NT2/D1 (cell line): ENCODE measurements at regions not wholly inside any gene's neighbourhood (a gene's known extent, or its start where the extent isn't known, plus 50 kb on each side); places are given as distances from the start of the nearest gene placed in this dataset.

Experiments
- DNase-seq: peaks from one replicate; pipeline ENCODE4 v3.0.0-alpha.2; 2011; ENCODE audit warnings: low read depth, low spot score
- H3K27me3 ChIP-seq: 2 replicates; pipeline ENCODE4 v1.6.0; 2011; ENCODE audit warnings: mild to moderate bottlenecking; ENCODE audit not compliant: insufficient read length, insufficient read depth
- H3K36me3 ChIP-seq: 2 replicates; pipeline ENCODE4 v1.6.1; 2011; ENCODE audit warnings: mild to moderate bottlenecking, low read length, mixed read lengths; ENCODE audit not compliant: insufficient read depth, insufficient read length
- H3K4me1 ChIP-seq: 2 replicates; pipeline ENCODE4 v1.5.1; 2011; ENCODE audit not compliant: insufficient read depth, insufficient read length
- H3K4me3 ChIP-seq: 2 replicates; pipeline ENCODE4 v1.5.1; 2011; ENCODE audit warnings: low read depth; ENCODE audit not compliant: insufficient read length
- H3K9ac ChIP-seq: 2 replicates; pipeline ENCODE4 v1.6.0; 2011; ENCODE audit warnings: low read depth; ENCODE audit not compliant: insufficient read length
- H3K9me3 ChIP-seq: 2 replicates; pipeline ENCODE4 v1.5.1; 2011; ENCODE audit warnings: mild to moderate bottlenecking, low read length; ENCODE audit not compliant: insufficient read depth
- SUZ12 ChIP-seq: IDR thresholded peaks from 2 replicates; pipeline ENCODE4 v1.6.1; 2011; ENCODE audit not compliant: insufficient read length, insufficient read depth; ENCODE audit errors: extremely low read depth
- YY1 ChIP-seq: IDR thresholded peaks from 2 replicates; pipeline ENCODE4 v1.6.1; 2011; ENCODE audit not compliant: insufficient read length, insufficient read depth
- ZNF274 ChIP-seq: IDR thresholded peaks from 2 replicates; pipeline ENCODE4 v1.6.1; 2011; ENCODE audit warnings: mild to moderate bottlenecking, low read depth, low read length

- TF ChIP-seq ZNF274 (no peak), SUZ12 (no peak), YY1 (no peak)
- Histone ChIP-seq H3K27me3 (no peaks in the 10 kb centered on the region), H3K9ac (no peak overlapping the region), H3K9me3 (no peaks in the 10 kb centered on the region), H3K36me3 (no peaks in the 10 kb centered on the region), H3K4me1 (peaks cover 2% of the 10 kb centered on the region), H3K4me3 (no peak overlapping the region)
- no peak for DNase-seq
These were observed 971.8 kb upstream of the ACVR2A start for GRCh38 chr2:146873056-146873455.

- DNase-seq, result no peak
- TF ChIP-seq YY1 (no peak), ZNF274 (no peak), SUZ12 (no peak)
- Histone ChIP-seq H3K9me3 (no peaks in the 10 kb centered on the region), H3K4me1 (peaks cover 2% of the 10 kb centered on the region), H3K27me3 (no peaks in the 10 kb centered on the region), H3K4me3 (no peak overlapping the region), H3K9ac (no peak overlapping the region), H3K36me3 (no peaks in the 10 kb centered on the region)
These were observed 974.1 kb upstream of the ACVR2A start for GRCh38 chr2:146870691-146871090.

- Histone ChIP-seq H3K9ac (no peak overlapping the region), H3K4me3 (no peak overlapping the region), H3K27me3 (no peaks in the 10 kb centered on the region), H3K36me3 (no peaks in the 10 kb centered on the region), H3K9me3 (no peaks in the 10 kb centered on the region), H3K4me1 (peaks cover under 1% of the 10 kb centered on the region)
- no peak for DNase-seq
- TF ChIP-seq ZNF274 (no peak), YY1 (no peak), SUZ12 (no peak)
These were observed 975.5 kb upstream of the ACVR2A start for GRCh38 chr2:146869328-146869727.

GRCh38 chr2:146868051-146868450, 976.8 kb upstream of the ACVR2A start:
- TF ChIP-seq SUZ12 (no peak), ZNF274 (no peak), YY1 (no peak)
- Histone ChIP-seq H3K36me3 (no peaks in the 10 kb centered on the region), H3K4me3 (no peak overlapping the region), H3K9me3 (no peaks in the 10 kb centered on the region), H3K9ac (no peak overlapping the region), H3K4me1 (no peaks in the 10 kb centered on the region), H3K27me3 (no peaks in the 10 kb centered on the region)
- no peak for DNase-seq

GRCh38 chr2:146867477-146867986, 977.3 kb upstream of the ACVR2A start:
- TF ChIP-seq SUZ12 (no peak), ZNF274 (no peak), YY1 (no peak)
- no peak overlapping the region for H3K4me3 ChIP-seq
- H3K9ac ChIP-seq, result no peak overlapping the region
- DNase-seq, result no peak
- no peaks in the 10 kb centered on the region for H3K9me3 ChIP-seq
- H3K27me3 ChIP-seq, result no peaks in the 10 kb centered on the region
- H3K36me3 ChIP-seq, result no peaks in the 10 kb centered on the region
- no peaks in the 10 kb centered on the region for H3K4me1 ChIP-seq

- no peak for TF ChIP-seq YY1
- H3K27me3 ChIP-seq, result no peaks in the 10 kb centered on the region
- H3K9me3 ChIP-seq, result no peaks in the 10 kb centered on the region
- no peaks in the 10 kb centered on the region for H3K4me1 ChIP-seq
- peak; percentile 54 for DNase-seq
- no peak overlapping the region for H3K9ac ChIP-seq
- H3K4me3 ChIP-seq, result no peak overlapping the region
- H3K36me3 ChIP-seq, result no peaks in the 10 kb centered on the region
These were observed 990.9 kb upstream of the ACVR2A start for GRCh38 chr2:146853741-146854444.

GRCh38 chr2:146852661-146853060, 992.2 kb upstream of the ACVR2A start:
- H3K4me3 ChIP-seq, result no peak overlapping the region
- no peaks in the 10 kb centered on the region for H3K36me3 ChIP-seq
- H3K9me3 ChIP-seq, result no peaks in the 10 kb centered on the region
- TF ChIP-seq YY1, result no peak
- no peak for TF ChIP-seq SUZ12
- TF ChIP-seq ZNF274, result no peak
- no peaks in the 10 kb centered on the region for H3K4me1 ChIP-seq
- H3K27me3 ChIP-seq, result no peaks in the 10 kb centered on the region
- DNase-seq, result no peak
- H3K9ac ChIP-seq, result no peak overlapping the region
